Caco-2 (cell line): ENCODE measurements at regions not wholly inside any gene's neighbourhood (a gene's known extent, or its start where the extent isn't known, plus 50 kb on each side); places are given as distances from the start of the nearest gene placed in this dataset.
A peak's percentile ranks its signal among the peaks of the same experiment; 100 is the strongest.

ENCODE experiments used
- BruUV-seq: library from RNA; stranded (reverse); fragments of 400-500 nt; replicated peaks from 2 replicates; lab custom pipeline; 2021; lab: Mats Ljungman, UMichigan
- CTCF ChIA-PET: fragments of 300-600 bp; sonication (Branson Sonifier 250); formaldehyde crosslinking; loops from one replicate; lab custom pipeline; 2022; ENCODE audit warnings: antibody characterized with exemption; lab: Charles Lee
- POLR2A ChIA-PET: fragments of 300-600 bp; sonication (Branson Sonifier 250); formaldehyde crosslinking; loops from one replicate; lab custom pipeline; 2022; ENCODE audit warnings: antibody characterized with exemption; lab: Charles Lee
- DNase-seq, 2 experiments: peaks; one replicate each; pipeline versions ENCODE4 v3.0.0 to v3.0.0-alpha.2; 2020 to 2022
- H3K27me3 ChIP-seq: replicated peaks from 2 replicates; pipeline ENCODE4 v1.6.0; 2011; ENCODE audit warnings: low read length; ENCODE audit not compliant: control insufficient read depth, insufficient read depth
- H3K36me3 ChIP-seq: 2 replicates; pipeline ENCODE4 v1.5.1; 2011; ENCODE audit warnings: low read length; ENCODE audit not compliant: control insufficient read depth, insufficient read depth
- H3K4me1 ChIP-seq: fragments of 250-450 bp; sonication (Bioruptor Pico); 2 replicates; pipeline ENCODE4 v1.5.1; 2020; ENCODE audit warnings: mild to moderate bottlenecking
- H3K4me3 ChIP-seq: 2 replicates; pipeline ENCODE4 v1.5.1; 2011; ENCODE audit warnings: low read depth, mild to moderate bottlenecking, control low read depth, low read length
- H3K9me3 ChIP-seq: fragments of 250-450 bp; sonication (Bioruptor Pico); 2 replicates; pipeline ENCODE4 v1.5.1; 2020; ENCODE audit warnings: mild to moderate bottlenecking, moderate library complexity
- H3K27ac Mint-ChIP-seq: one replicate; pipeline ENCODE4 v1.8.0; 2022; ENCODE audit warnings: mixed read lengths; ENCODE audit not compliant: unreplicated experiment
- H3K27me3 Mint-ChIP-seq: one replicate; pipeline ENCODE4 v1.8.0; 2022; ENCODE audit warnings: mixed read lengths; ENCODE audit not compliant: insufficient read depth, unreplicated experiment
- H3K36me3 Mint-ChIP-seq: one replicate; pipeline ENCODE4 v1.8.0; 2022; ENCODE audit warnings: mild to moderate bottlenecking, mixed read lengths; ENCODE audit not compliant: insufficient read depth, unreplicated experiment
- H3K4me1 Mint-ChIP-seq: one replicate; pipeline ENCODE4 v1.8.0; 2022; ENCODE audit warnings: low read depth, mixed read lengths; ENCODE audit not compliant: unreplicated experiment
- H3K4me3 Mint-ChIP-seq: one replicate; pipeline ENCODE4 v1.8.0; 2022; ENCODE audit warnings: mild to moderate bottlenecking, moderate library complexity, mixed read lengths; ENCODE audit not compliant: unreplicated experiment
- H3K9me3 Mint-ChIP-seq: one replicate; pipeline ENCODE4 v1.8.0; 2022; ENCODE audit warnings: mixed read lengths; ENCODE audit not compliant: unreplicated experiment
- CTCF ChIP-seq, 2 experiments: fragments of 200-600 bp in 1 of 2; IDR thresholded peaks; 1 replicate in 1 of 2; 2 replicates in 1 of 2; pipeline versions ENCODE4 v1.5.1 to v1.8.0; 2011 to 2022; ENCODE audit warnings: antibody characterized with exemption in 1 of 2, control low read depth in 1 of 2, inconsistent platforms in 1 of 2, low read depth in 1 of 2, low read length in 1 of 2, mild to moderate bottlenecking in 1 of 2, moderate library complexity in 1 of 2; ENCODE audit not compliant: insufficient read depth in 1 of 2, severe bottlenecking in 1 of 2, unreplicated experiment in 1 of 2
- intact Hi-C: fragments of 100-400 bp; cut with micrococcal nuclease; formaldehyde crosslinking; loops from one replicate; pipeline ENCODE4 v1.10.0; 2022; ENCODE audit not compliant: unreplicated experiment

GRCh38 chr12:45590646-45591045 is 138.9 kb upstream of the ARID2 start:
- POLR2A ChIA-PET, result no interaction called here
- peaks cover 7% of the 10 kb centered on the region for H3K9me3 Mint-ChIP-seq
- Histone ChIP-seq H3K36me3 (no peaks in the 10 kb centered on the region), H3K4me1 (no peaks in the 10 kb centered on the region), H3K9me3 (no peaks in the 10 kb centered on the region; the same call in 1 of the 2 replicates), H3K27me3 (no peaks in the 10 kb centered on the region), H3K4me3 (no peak overlapping the region)
- H3K4me3 Mint-ChIP-seq, result no peak overlapping the region
- TF ChIP-seq CTCF (IDR thresholded peaks at IDR 0.05; ENCODE audit: insufficient read depth in 1 of 2, low read depth in 1 of 2, low read length in 1 of 2, severe bottlenecking in 1 of 2, unreplicated experiment in 1 of 2), result no peak
- no peaks in the 10 kb centered on the region for H3K36me3 Mint-ChIP-seq
- no peak for DNase-seq
- no TSS peak for BruUV-seq
- no peak overlapping the region for H3K27ac Mint-ChIP-seq
- H3K4me1 Mint-ChIP-seq, result peaks cover 14% of the 10 kb centered on the region
- CTCF ChIA-PET, result no interaction called here
- intact Hi-C loops, result no loop called here
- H3K27me3 Mint-ChIP-seq, result no peaks in the 10 kb centered on the region

GRCh38 chr12:45591635-45592034 is 137.9 kb upstream of the ARID2 start:
- no peak for TF ChIP-seq CTCF (IDR thresholded peaks at IDR 0.05; ENCODE audit: insufficient read depth in 1 of 2, low read depth in 1 of 2, low read length in 1 of 2, severe bottlenecking in 1 of 2, unreplicated experiment in 1 of 2)
- H3K4me1 Mint-ChIP-seq, result peaks cover 21% of the 10 kb centered on the region
- no peaks in the 10 kb centered on the region for H3K27me3 Mint-ChIP-seq
- H3K27ac Mint-ChIP-seq, result no peak overlapping the region
- no peak overlapping the region for H3K4me3 Mint-ChIP-seq
- Histone ChIP-seq H3K27me3 (no peaks in the 10 kb centered on the region), H3K4me1 (peaks cover 4% of the 10 kb centered on the region), H3K4me3 (no peak overlapping the region), H3K36me3 (no peaks in the 10 kb centered on the region), H3K9me3 (no peaks in the 10 kb centered on the region; the same call in 1 of the 2 replicates)
- ChIA-PET POLR2A (no interaction called here), CTCF (no interaction called here)
- no TSS peak for BruUV-seq
- no peak for DNase-seq
- intact Hi-C loops, result no loop called here
- H3K9me3 Mint-ChIP-seq, result peaks cover 9% of the 10 kb centered on the region
- no peaks in the 10 kb centered on the region for H3K36me3 Mint-ChIP-seq

- no peak for TF ChIP-seq CTCF (IDR thresholded peaks at IDR 0.05; ENCODE audit: insufficient read depth in 1 of 2, low read depth in 1 of 2, low read length in 1 of 2, severe bottlenecking in 1 of 2, unreplicated experiment in 1 of 2)
- Histone ChIP-seq H3K9me3 (no peaks in the 10 kb centered on the region; the same call in 1 of the 2 replicates), H3K36me3 (no peaks in the 10 kb centered on the region), H3K4me1 (peaks cover 12% of the 10 kb centered on the region), H3K4me3 (no peak overlapping the region), H3K27me3 (no peaks in the 10 kb centered on the region)
- H3K4me3 Mint-ChIP-seq, result peak overlapping the region; percentile 15
- no TSS peak for BruUV-seq
- POLR2A ChIA-PET, result no interaction called here
- peak overlapping the region; percentile 24 for H3K27ac Mint-ChIP-seq
- peaks cover 9% of the 10 kb centered on the region for H3K9me3 Mint-ChIP-seq
- CTCF ChIA-PET, result interaction anchor here (1.2 kb wide), 2 partner anchors 13 to 53 kb away, joined by 4 to 6 read pairs; no protein-coding TSS in a partner anchor
- peak in 1 of 2 experiments; percentile 60 for DNase-seq
- H3K36me3 Mint-ChIP-seq, result no peaks in the 10 kb centered on the region
- H3K27me3 Mint-ChIP-seq, result no peaks in the 10 kb centered on the region
- intact Hi-C loops, result loop anchor here (1.0 to 5.0 kb wide), 5 partner anchors 13 to 131 kb away; no protein-coding TSS in a partner anchor
- H3K4me1 Mint-ChIP-seq, result peaks cover 21% of the 10 kb centered on the region
These were observed 133.1 kb upstream of the ARID2 start for GRCh38 chr12:45596366-45596765.
